ENCODE measurements at regions not wholly inside any gene's neighbourhood (a gene's known extent, or its start where the extent isn't known, plus 50 kb on each side); places are given as distances from the start of the nearest gene placed in this dataset.
"Not testable (repeated sequence)": the region's sequence is repeated elsewhere in the genome, so short reads cannot be mapped to it uniquely, and the experiment has no call there.

DNA sequence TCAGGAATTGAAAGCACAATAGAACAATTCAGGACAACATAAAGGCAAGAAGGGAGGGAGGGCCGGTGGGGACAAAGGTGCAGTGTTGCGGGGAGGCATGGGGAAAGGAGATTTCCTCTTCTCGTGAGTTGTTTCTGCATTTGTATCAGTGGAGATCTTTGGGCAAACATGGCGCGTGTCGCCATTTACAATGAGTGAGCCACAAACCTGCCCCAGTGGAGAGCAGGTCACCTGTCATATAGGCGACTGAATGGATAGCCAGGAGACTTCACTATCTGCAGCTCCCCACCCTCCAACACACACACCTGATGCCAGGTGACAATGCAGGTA is 87.7 kb upstream of the SLC45A1 start:
- no peak for DNase-seq (ENCODE audit: low spot score)
- Histone ChIP-seq H3K79me2 (no peaks in the 10 kb centered on the region), H3K9me3 (ENCODE audit: low read depth) (no peaks in the 10 kb centered on the region), H2AFZ (no peak overlapping the region), H3K27me3 (no peaks in the 10 kb centered on the region), H3K36me3 (replicated peaks; ENCODE audit: insufficient read depth, low read depth) (no peaks in the 10 kb centered on the region), H3K4me3 (no peak overlapping the region), H3K4me2 (no peak overlapping the region), H3K27ac (no peak overlapping the region), H3K9me2 (replicated peaks; ENCODE audit: insufficient read depth) (no peaks in the 10 kb centered on the region), H3K4me1 (ENCODE audit: insufficient read depth) (no peaks in the 10 kb centered on the region), H4K20me1 (ENCODE audit: insufficient read depth, poor library complexity, severe bottlenecking) (no peaks in the 10 kb centered on the region)
- 66% methylated on average over 7 of the region's 7 CpGs for WGBS (ENCODE audit: low lambda C conversion rate, missing lambda C conversion rate)
- TF ChIP-seq EZH2phosphoT487 (IDR thresholded peaks at IDR 0.05; ENCODE audit: low read depth, severe bottlenecking, unreplicated experiment) (no peak), EZH2 (IDR thresholded peaks at IDR 0.05; ENCODE audit: borderline replicate concordance) (no peak), CTCF (IDR thresholded peaks at IDR 0.05; ENCODE audit: poor library complexity) (no peak)

- Histone ChIP-seq H2AFZ (no peak overlapping the region), H3K4me1 (ENCODE audit: insufficient read depth) (no peaks in the 10 kb centered on the region), H3K79me2 (no peaks in the 10 kb centered on the region), H3K9me3 (ENCODE audit: low read depth) (no peaks in the 10 kb centered on the region), H3K4me2 (no peak overlapping the region), H3K9me2 (replicated peaks; ENCODE audit: insufficient read depth) (no peaks in the 10 kb centered on the region), H3K36me3 (replicated peaks; ENCODE audit: insufficient read depth, low read depth) (no peaks in the 10 kb centered on the region), H3K27ac (no peak overlapping the region), H4K20me1 (ENCODE audit: insufficient read depth, poor library complexity, severe bottlenecking) (no peaks in the 10 kb centered on the region), H3K27me3 (no peaks in the 10 kb centered on the region), H3K4me3 (no peak overlapping the region)
- TF ChIP-seq CTCF (IDR thresholded peaks at IDR 0.05; ENCODE audit: poor library complexity) = no peak
- TF ChIP-seq EZH2 (IDR thresholded peaks at IDR 0.05; ENCODE audit: borderline replicate concordance) = no peak
- TF ChIP-seq EZH2phosphoT487 (IDR thresholded peaks at IDR 0.05; ENCODE audit: low read depth, severe bottlenecking, unreplicated experiment) = no peak
- DNase-seq (ENCODE audit: low spot score) = no peak
- WGBS (ENCODE audit: low lambda C conversion rate, missing lambda C conversion rate) = 91% methylated on average over 2 of the region's 2 CpGs
These were observed 89.7 kb upstream of the SLC45A1 start for GRCh38 chr1:8228253-8228652.

- H3K27me3 ChIP-seq; H4K20me1 ChIP-seq (ENCODE audit: insufficient read depth, poor library complexity, severe bottlenecking); H3K4me2 ChIP-seq; H3K9me2 ChIP-seq (replicated peaks; ENCODE audit: insufficient read depth); H3K4me1 ChIP-seq (ENCODE audit: insufficient read depth); DNase-seq (ENCODE audit: low spot score); H3K4me3 ChIP-seq; H3K36me3 ChIP-seq (replicated peaks; ENCODE audit: insufficient read depth, low read depth); H3K9me3 ChIP-seq (ENCODE audit: low read depth); H3K27ac ChIP-seq; H3K79me2 ChIP-seq; H2AFZ ChIP-seq: not testable (repeated sequence)
- 93% methylated on average over 2 of the region's 2 CpGs for WGBS (ENCODE audit: low lambda C conversion rate, missing lambda C conversion rate)
These were observed 90.2 kb upstream of the SLC45A1 start for GRCh38 chr1:8227674-8228073.

- Histone ChIP-seq H3K4me3 (no peak overlapping the region), H3K79me2 (no peaks in the 10 kb centered on the region), H4K20me1 (ENCODE audit: insufficient read depth, poor library complexity, severe bottlenecking) (no peaks in the 10 kb centered on the region), H3K9me3 (ENCODE audit: low read depth) (no peaks in the 10 kb centered on the region), H2AFZ (no peak overlapping the region), H3K9me2 (replicated peaks; ENCODE audit: insufficient read depth) (no peaks in the 10 kb centered on the region), H3K27me3 (no peaks in the 10 kb centered on the region), H3K27ac (no peak overlapping the region), H3K4me2 (no peak overlapping the region), H3K36me3 (replicated peaks; ENCODE audit: insufficient read depth, low read depth) (no peaks in the 10 kb centered on the region), H3K4me1 (ENCODE audit: insufficient read depth) (no peaks in the 10 kb centered on the region)
- no peak for DNase-seq (ENCODE audit: low spot score)
- TF ChIP-seq CTCF (IDR thresholded peaks at IDR 0.05; ENCODE audit: poor library complexity) = no peak
- no peak for TF ChIP-seq EZH2 (IDR thresholded peaks at IDR 0.05; ENCODE audit: borderline replicate concordance)
- TF ChIP-seq EZH2phosphoT487 (IDR thresholded peaks at IDR 0.05; ENCODE audit: low read depth, severe bottlenecking, unreplicated experiment) = no peak
- WGBS (ENCODE audit: low lambda C conversion rate, missing lambda C conversion rate) = 75% methylated on average over 5 of the region's 5 CpGs
These were observed 91.2 kb upstream of the SLC45A1 start for GRCh38 chr1:8226747-8227146.

GRCh38 chr1:8226024-8226423 is 91.9 kb upstream of the SLC45A1 start:
- DNase-seq (ENCODE audit: low spot score); H3K9me2 ChIP-seq (replicated peaks; ENCODE audit: insufficient read depth); H3K4me1 ChIP-seq (ENCODE audit: insufficient read depth); H3K27me3 ChIP-seq; H3K27ac ChIP-seq; H4K20me1 ChIP-seq (ENCODE audit: insufficient read depth, poor library complexity, severe bottlenecking); H3K36me3 ChIP-seq (replicated peaks; ENCODE audit: insufficient read depth, low read depth); H3K4me3 ChIP-seq; H3K9me3 ChIP-seq (ENCODE audit: low read depth); H3K79me2 ChIP-seq; H3K4me2 ChIP-seq; H2AFZ ChIP-seq: not testable (repeated sequence)
- WGBS (ENCODE audit: low lambda C conversion rate, missing lambda C conversion rate) = 93% methylated on average over 5 of the region's 5 CpGs

Measured in hepatocyte (in vitro differentiated cells).